ENCODE measurements at regions not wholly inside any gene's neighbourhood (a gene's known extent, or its start where the extent isn't known, plus 50 kb on each side); places are given as distances from the start of the nearest gene placed in this dataset.
A peak's percentile ranks its signal among the peaks of the same experiment; 100 is the strongest.

- H2AFZ ChIP-seq (ENCODE audit: low read length), result no peak overlapping the region
- no peak overlapping the region for H2BK120ac ChIP-seq (ENCODE audit: low read depth, low read length, poor library complexity, severe bottlenecking)
- no peak overlapping the region for H3K27ac ChIP-seq (ENCODE audit: insufficient read length, low read depth, low read length)
- Mint-ChIP-seq H3K27me3 (ENCODE audit: low read depth) (no peaks in the 10 kb centered on the region), H3K4me3 (no peak overlapping the region), H3K9me3 (peaks cover 0 to 6% of the 10 kb centered on the region in 2 experiments; a peak in 2 of 5 replicates), H3K36me3 (ENCODE audit: insufficient read depth in 1 of 3, low read depth in 3 of 3) (peaks cover 0 to 2% (median 0%) of the 10 kb centered on the region in 3 experiments; a peak in 2 of 7 replicates), H3K4me1 (no peaks in the 10 kb centered on the region), H3K27ac (no peak overlapping the region)
- no peak overlapping the region for H4K5ac ChIP-seq (ENCODE audit: insufficient read length, low read depth, low read length)
- no peaks in the 10 kb centered on the region for H3K79me2 ChIP-seq (ENCODE audit: insufficient read depth, low read length)
- TF ChIP-seq CTCF (conservative IDR thresholded peaks at IDR 0.05), result peak; percentile 67
- no peak overlapping the region for H3K18ac ChIP-seq (ENCODE audit: insufficient read length, low read depth, low read length)
- H3K9me3 ChIP-seq (ENCODE audit: control insufficient read depth, low read depth, low read length), result no peaks in the 10 kb centered on the region
- H3K23me2 ChIP-seq (ENCODE audit: insufficient read length, low read depth, low read length, poor library complexity, severe bottlenecking), result no peaks in the 10 kb centered on the region
- no peak overlapping the region for H2BK5ac ChIP-seq (ENCODE audit: insufficient read length, low read length)
- no peak overlapping the region for H3K56ac ChIP-seq (ENCODE audit: insufficient read length, low read depth, low read length)
- H2BK20ac ChIP-seq (ENCODE audit: low read depth, low read length, poor library complexity, severe bottlenecking), result no peak overlapping the region
- no peak overlapping the region for H2BK12ac ChIP-seq (ENCODE audit: insufficient read length, low read depth, low read length)
- H3K14ac ChIP-seq (ENCODE audit: insufficient read depth, low read length), result no peak overlapping the region
- H3T11ph ChIP-seq (ENCODE audit: low read length), result no peak overlapping the region
- DNase-seq, result peak; percentile 26
- no peaks in the 10 kb centered on the region for H3K4me1 ChIP-seq (ENCODE audit: insufficient read depth, low read length)
- H4K20me1 ChIP-seq (ENCODE audit: control insufficient read depth, insufficient read depth, insufficient read length), result no peaks in the 10 kb centered on the region
- no peaks in the 10 kb centered on the region for H3K27me3 ChIP-seq (ENCODE audit: insufficient read depth, low read length)
- no peak overlapping the region for H4K91ac ChIP-seq (ENCODE audit: insufficient read length, low read depth, low read length)
- no peaks in the 10 kb centered on the region for H3K79me1 ChIP-seq (ENCODE audit: insufficient read depth, low read depth, low read length, poor library complexity, severe bottlenecking)
- H3K9ac ChIP-seq (ENCODE audit: extremely low read depth, insufficient read length, low read length), result no peak overlapping the region
- no peak overlapping the region for H3K23ac ChIP-seq (ENCODE audit: insufficient read length, low read depth, low read length)
- no peak overlapping the region for H2BK15ac ChIP-seq (ENCODE audit: low read depth, low read length)
- no peak overlapping the region for H3K4ac ChIP-seq (ENCODE audit: low read depth, low read length)
- no peak overlapping the region for H3K4me2 ChIP-seq (ENCODE audit: insufficient read depth, insufficient read length, low read length)
- no peak overlapping the region for H2AK5ac ChIP-seq (ENCODE audit: insufficient read length, low read length)
- H4K8ac ChIP-seq (replicated peaks; ENCODE audit: insufficient read length, low read depth, low read length), result no peak overlapping the region
- no CpG with 5 or more reads among the region's 2 CpGs for WGBS (ENCODE audit: extremely low coverage, insufficient read length, low lambda C conversion rate)
Measured at GRCh38 chr6:153511896-153512496, 380.9 kb upstream of the RGS17 start.
